HEK293 (cell line): ENCODE measurements at regions not wholly inside any gene's neighbourhood (a gene's known extent, or its start where the extent isn't known, plus 50 kb on each side); places are given as distances from the start of the nearest gene placed in this dataset.

Source experiments
- CTCF ChIA-PET: fragments of 350-600 bp; formaldehyde crosslinking; extraction: SDS; loops from one replicate; lab custom pipeline; 2021; ENCODE audit warnings: antibody characterized with exemption; lab: Yijun Ruan, JAX
- POLR2A ChIA-PET: fragments of 300-600 bp; formaldehyde crosslinking; extraction: SDS; loops from one replicate; lab custom pipeline; 2020; ENCODE audit warnings: antibody characterized with exemption, inconsistent platforms; lab: Yijun Ruan, JAX
- H3K27ac ChIP-seq: fragments of 200-500 bp; sonication (Bioruptor generic); 2 replicates; pipeline ENCODE4 v1.5.1; 2014; ENCODE audit warnings: low read depth, low read length, control low read depth, inconsistent platforms; ENCODE audit errors: extremely low read depth
- H3K36me3 ChIP-seq, 2 experiments: fragments of 200-500 bp in 1 of 2; sonication (Bioruptor generic) in 1 of 2; 1 replicate in 1 of 2; 2 replicates in 1 of 2; pipeline ENCODE4 v1.5.1; 2014 to 2017; ENCODE audit warnings: inconsistent platforms in 2 of 2, low read length in 2 of 2; ENCODE audit not compliant: control insufficient read depth in 2 of 2, insufficient read depth in 1 of 2
- H3K4me1 ChIP-seq: fragments of 200-500 bp; sonication (Bioruptor generic); 2 replicates; pipeline ENCODE4 v1.5.1; 2014; ENCODE audit warnings: mild to moderate bottlenecking, low read length, inconsistent platforms; ENCODE audit not compliant: control insufficient read depth, insufficient read depth
- H3K4me3 ChIP-seq: 2 replicates; pipeline ENCODE4 v1.5.1; 2011; ENCODE audit warnings: low read depth, mild to moderate bottlenecking, control low read depth, low read length, moderate library complexity
- H3K9me3 ChIP-seq: fragments of 200-500 bp; sonication (Bioruptor generic); 2 replicates; pipeline ENCODE4 v1.5.1; 2014; ENCODE audit warnings: low read depth, low read length, inconsistent platforms; ENCODE audit not compliant: control insufficient read depth, insufficient read depth
- BCL11A ChIP-seq: fragments of 450-650 bp; formaldehyde crosslinking; IDR thresholded peaks from 2 replicates; pipeline ENCODE4 v1.5.1; 2016; ENCODE audit warnings: low read depth, missing biosample characterization, missing genetic modification characterization
- FEZF1 ChIP-seq: fragments of 450-650 bp; formaldehyde crosslinking; IDR thresholded peaks from 2 replicates; pipeline ENCODE4 v1.5.1; 2016; ENCODE audit warnings: missing biosample characterization, missing genetic modification characterization
- GLIS2 ChIP-seq: fragments of 450-650 bp; formaldehyde crosslinking; IDR thresholded peaks from 2 replicates; pipeline ENCODE4 v1.5.1; 2016; ENCODE audit warnings: missing biosample characterization, missing genetic modification characterization
- HIC1 ChIP-seq: fragments of 450-650 bp; formaldehyde crosslinking; IDR thresholded peaks from 2 replicates; pipeline ENCODE4 v1.5.1; 2016; ENCODE audit warnings: missing biosample characterization, missing genetic modification characterization
- KLF16 ChIP-seq: fragments of 450-650 bp; formaldehyde crosslinking; IDR thresholded peaks from 2 replicates; pipeline ENCODE4 v1.5.1; 2017; ENCODE audit warnings: missing biosample characterization, missing genetic modification characterization
- KLF7 ChIP-seq: fragments of 450-650 bp; formaldehyde crosslinking; IDR thresholded peaks from 2 replicates; pipeline ENCODE4 v1.5.1; 2016; ENCODE audit warnings: missing biosample characterization, missing genetic modification characterization, borderline replicate concordance
- ZBTB21 ChIP-seq: fragments of 450-650 bp; formaldehyde crosslinking; IDR thresholded peaks from 2 replicates; pipeline ENCODE4 v1.5.1; 2017; ENCODE audit warnings: missing biosample characterization, missing genetic modification characterization
- ZNF146 ChIP-seq: fragments of 450-650 bp; formaldehyde crosslinking; IDR thresholded peaks from 2 replicates; pipeline ENCODE4 v1.5.1; 2016; ENCODE audit warnings: missing biosample characterization, missing genetic modification characterization
- ZNF148 ChIP-seq: fragments of 450-650 bp; formaldehyde crosslinking; IDR thresholded peaks from 2 replicates; pipeline ENCODE4 v1.5.0; 2017; ENCODE audit warnings: missing biosample characterization, missing genetic modification characterization, borderline replicate concordance
- ZNF169 ChIP-seq: fragments of 450-650 bp; formaldehyde crosslinking; IDR thresholded peaks from 2 replicates; pipeline ENCODE4 v1.5.1; 2016; ENCODE audit warnings: missing biosample characterization, missing genetic modification characterization
- ZNF175 ChIP-seq: fragments of 450-650 bp; formaldehyde crosslinking; IDR thresholded peaks from 2 replicates; pipeline ENCODE4 v1.5.1; 2016; ENCODE audit warnings: missing biosample characterization, missing genetic modification characterization
- ZNF211 ChIP-seq: fragments of 450-650 bp; formaldehyde crosslinking; IDR thresholded peaks from 2 replicates; pipeline ENCODE4 v1.5.1; 2016; ENCODE audit warnings: low read depth, missing biosample characterization, missing genetic modification characterization
- ZNF214 ChIP-seq: fragments of 450-650 bp; formaldehyde crosslinking; IDR thresholded peaks from 2 replicates; pipeline ENCODE4 v1.5.1; 2017; ENCODE audit warnings: missing biosample characterization, mild to moderate bottlenecking, missing genetic modification characterization, borderline replicate concordance
- ZNF223 ChIP-seq: fragments of 450-650 bp; formaldehyde crosslinking; IDR thresholded peaks from 2 replicates; pipeline ENCODE4 v1.5.1; 2016; ENCODE audit warnings: missing biosample characterization, missing genetic modification characterization
- ZNF324 ChIP-seq: fragments of 450-650 bp; formaldehyde crosslinking; IDR thresholded peaks from 2 replicates; pipeline ENCODE4 v1.5.1; 2016; ENCODE audit warnings: missing biosample characterization, missing genetic modification characterization
- ZNF404 ChIP-seq: fragments of 450-650 bp; formaldehyde crosslinking; IDR thresholded peaks from 2 replicates; pipeline ENCODE4 v1.5.1; 2017; ENCODE audit warnings: missing biosample characterization, missing genetic modification characterization
- ZNF585B ChIP-seq: fragments of 450-650 bp; formaldehyde crosslinking; IDR thresholded peaks from 2 replicates; pipeline ENCODE4 v1.5.1; 2016; ENCODE audit warnings: missing biosample characterization, missing genetic modification characterization
- ZNF610 ChIP-seq: fragments of 450-650 bp; formaldehyde crosslinking; IDR thresholded peaks from 2 replicates; pipeline ENCODE4 v1.5.1; 2016; ENCODE audit warnings: missing biosample characterization, missing genetic modification characterization, borderline replicate concordance
- ZNF623 ChIP-seq: fragments of 450-650 bp; formaldehyde crosslinking; IDR thresholded peaks from 2 replicates; pipeline ENCODE4 v1.5.1; 2016; ENCODE audit warnings: missing biosample characterization, missing genetic modification characterization
- ZNF639 ChIP-seq: fragments of 450-650 bp; formaldehyde crosslinking; IDR thresholded peaks from 2 replicates; pipeline ENCODE4 v1.5.1; 2016; ENCODE audit warnings: missing biosample characterization, missing genetic modification characterization
- ZNF664 ChIP-seq: fragments of 450-650 bp; formaldehyde crosslinking; IDR thresholded peaks from 2 replicates; pipeline ENCODE4 v1.5.1; 2016; ENCODE audit warnings: missing biosample characterization, missing genetic modification characterization
- ZNF670 ChIP-seq: fragments of 450-650 bp; formaldehyde crosslinking; IDR thresholded peaks from 2 replicates; pipeline ENCODE4 v1.5.1; 2016; ENCODE audit warnings: missing biosample characterization, missing genetic modification characterization, low read depth
- ZNF837 ChIP-seq: fragments of 450-650 bp; formaldehyde crosslinking; IDR thresholded peaks from 2 replicates; pipeline ENCODE4 v1.5.1; 2016; ENCODE audit warnings: missing biosample characterization, missing genetic modification characterization
- ZSCAN30 ChIP-seq: fragments of 450-650 bp; IDR thresholded peaks from 2 replicates; pipeline ENCODE4 v1.5.1; 2018; ENCODE audit warnings: missing biosample characterization, mild to moderate bottlenecking, missing genetic modification characterization, moderate library complexity
- ZXDB ChIP-seq: fragments of 450-650 bp; formaldehyde crosslinking; IDR thresholded peaks from 2 replicates; pipeline ENCODE4 v1.5.1; 2016; ENCODE audit warnings: missing biosample characterization, missing genetic modification characterization
- TF ChIP-seq, protein P1 (sequence below): fragments of 450-650 bp; formaldehyde crosslinking; IDR thresholded peaks from 2 replicates; pipeline ENCODE4 v1.5.1; 2016; ENCODE audit warnings: missing biosample characterization, missing genetic modification characterization
- TF ChIP-seq, protein P2 (sequence below): fragments of 450-650 bp; formaldehyde crosslinking; IDR thresholded peaks from 2 replicates; pipeline ENCODE4 v1.5.1; 2016; ENCODE audit warnings: missing biosample characterization, missing genetic modification characterization

DNA sequence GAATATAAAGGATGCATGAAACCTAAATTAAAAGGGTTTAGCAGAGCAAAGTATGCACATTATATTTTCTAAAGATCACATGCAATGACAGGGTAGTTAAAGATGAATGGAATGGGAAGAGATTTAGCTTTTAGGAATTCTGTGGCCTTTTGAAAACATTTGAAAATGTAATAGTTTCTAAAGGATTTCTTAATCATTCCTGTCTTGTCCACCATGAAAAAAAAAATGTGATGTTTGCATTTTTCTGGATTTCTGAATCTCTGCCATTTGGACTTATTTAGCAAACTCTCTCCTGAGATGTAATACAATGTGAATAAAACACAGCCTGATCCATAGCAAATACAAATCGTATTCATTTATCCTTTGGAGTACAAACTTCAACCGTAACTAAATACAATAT, 126.6 kb upstream of the RAB11FIP2 start (continued):
- no peak for TF ChIP-seq ZNF148 (tag by site-specific recombination)
- no peak for TF ChIP-seq GLIS2
- TF ChIP-seq ZNF175 (tag by site-specific recombination), result no peak
- TF ChIP-seq ZNF585B (tag by site-specific recombination), result no peak
- TF ChIP-seq ZNF214 (tag by site-specific recombination), result no peak
- TF ChIP-seq KLF16 (tag by site-specific recombination), result no peak
- TF ChIP-seq HIC1, result no peak
- TF ChIP-seq ZNF146 (tag by site-specific recombination), result no peak
- TF ChIP-seq ZNF211, result no peak
- TF ChIP-seq FEZF1, result no peak
- TF ChIP-seq ZNF664 (tag by site-specific recombination), result no peak
- no peak for TF ChIP-seq ZBTB21 (tag by site-specific recombination)
- no peak for TF ChIP-seq KLF7 (tag by site-specific recombination)
- no peak for TF ChIP-seq ZNF623 (tag by site-specific recombination)

GRCh38 chr10:118171861-118172260, 125.1 kb upstream of the RAB11FIP2 start:
- Histone ChIP-seq H3K9me3 (no peaks in the 10 kb centered on the region), H3K4me1 (no peaks in the 10 kb centered on the region), H3K4me3 (no peak overlapping the region), H3K36me3 (no peaks in the 10 kb centered on the region), H3K27ac (no peak overlapping the region)
- POLR2A ChIA-PET, result no interaction called here
- CTCF ChIA-PET, result no interaction called here
- TF ChIP-seq ZNF837 (no peak), ZNF223 (no peak), ZNF169 (tag by site-specific recombination) (no peak), GLIS2 (no peak), ZNF404 (tag by site-specific recombination) (no peak), ZXDB (no peak), ZNF324 (no peak), ZNF639 (tag by site-specific recombination) (no peak), ZNF610 (tag by site-specific recombination) (no peak), ZNF670 (no peak), ZSCAN30 (tag by site-specific recombination) (no peak), BCL11A (tag by site-specific recombination) (no peak)
- TF ChIP-seq, protein P1, sequence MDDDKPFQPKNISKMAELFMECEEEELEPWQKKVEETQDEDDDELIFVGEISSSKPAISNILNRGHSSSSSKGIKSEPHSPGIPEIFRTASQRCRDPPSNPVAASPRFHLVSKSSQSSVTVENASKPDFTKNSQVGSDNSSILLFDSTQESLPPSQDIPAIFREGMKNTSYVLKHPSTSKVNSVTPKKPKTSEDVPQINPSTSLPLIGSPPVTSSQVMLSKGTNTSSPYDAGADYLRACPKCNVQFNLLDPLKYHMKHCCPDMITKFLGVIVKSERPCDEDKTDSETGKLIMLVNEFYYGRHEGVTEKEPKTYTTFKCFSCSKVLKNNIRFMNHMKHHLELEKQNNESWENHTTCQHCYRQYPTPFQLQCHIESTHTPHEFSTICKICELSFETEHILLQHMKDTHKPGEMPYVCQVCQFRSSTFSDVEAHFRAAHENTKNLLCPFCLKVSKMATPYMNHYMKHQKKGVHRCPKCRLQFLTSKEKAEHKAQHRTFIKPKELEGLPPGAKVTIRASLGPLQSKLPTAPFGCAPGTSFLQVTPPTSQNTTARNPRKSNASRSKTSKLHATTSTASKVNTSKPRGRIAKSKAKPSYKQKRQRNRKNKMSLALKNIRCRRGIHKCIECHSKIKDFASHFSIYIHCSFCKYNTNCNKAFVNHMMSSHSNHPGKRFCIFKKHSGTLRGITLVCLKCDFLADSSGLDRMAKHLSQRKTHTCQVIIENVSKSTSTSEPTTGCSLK (tag by site-specific recombination), result no peak
- TF ChIP-seq, protein P2, sequence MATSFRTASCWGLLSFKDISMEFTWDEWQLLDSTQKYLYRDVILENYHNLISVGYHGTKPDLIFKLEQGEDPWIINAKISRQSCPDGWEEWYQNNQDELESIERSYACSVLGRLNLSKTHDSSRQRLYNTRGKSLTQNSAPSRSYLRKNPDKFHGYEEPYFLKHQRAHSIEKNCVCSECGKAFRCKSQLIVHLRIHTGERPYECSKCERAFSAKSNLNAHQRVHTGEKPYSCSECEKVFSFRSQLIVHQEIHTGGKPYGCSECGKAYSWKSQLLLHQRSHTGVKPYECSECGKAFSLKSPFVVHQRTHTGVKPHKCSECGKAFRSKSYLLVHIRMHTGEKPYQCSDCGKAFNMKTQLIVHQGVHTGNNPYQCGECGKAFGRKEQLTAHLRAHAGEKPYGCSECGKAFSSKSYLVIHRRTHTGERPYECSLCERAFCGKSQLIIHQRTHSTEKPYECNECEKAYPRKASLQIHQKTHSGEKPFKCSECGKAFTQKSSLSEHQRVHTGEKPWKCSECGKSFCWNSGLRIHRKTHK, result no peak
